WTC11 (cell line): ENCODE measurements at regions not wholly inside any gene's neighbourhood (a gene's known extent, or its start where the extent isn't known, plus 50 kb on each side); places are given as distances from the start of the nearest gene placed in this dataset.

Source experiments
- ATAC-seq: fragments of 200-7000 bp; cut with Tn5 transposase; 2 replicates; pipeline ENCODE4 v1.10.0; 2021; ENCODE audit warnings: mild to moderate bottlenecking, moderate library complexity
- CTCF ChIA-PET: fragments of 300-600 bp; sonication (Branson Sonifier 250); formaldehyde crosslinking; loops from one replicate; lab custom pipeline; 2021; ENCODE audit warnings: antibody characterized with exemption; lab: Charles Lee
- POLR2A ChIA-PET: fragments of 350-600 bp; sonication (Branson Sonifier 250); formaldehyde crosslinking; loops from one replicate; lab custom pipeline; 2021; ENCODE audit warnings: antibody characterized with exemption; lab: Charles Lee
- DNase-seq: peaks from one replicate; pipeline ENCODE4 v3.0.0; 2021; ENCODE audit warnings: low spot score
- H3K27ac Mint-ChIP-seq: 2 replicates; pipeline ENCODE4 v1.8.0; 2021; ENCODE audit warnings: mixed read lengths
- H3K27me3 Mint-ChIP-seq: 2 replicates; pipeline ENCODE4 v1.8.0; 2021; ENCODE audit warnings: low read depth, mild to moderate bottlenecking, moderate library complexity, mixed read lengths
- H3K36me3 Mint-ChIP-seq: 2 replicates; pipeline ENCODE4 v1.8.0; 2021; ENCODE audit warnings: mixed read lengths
- H3K4me1 Mint-ChIP-seq: 2 replicates; pipeline ENCODE4 v1.8.0; 2022; ENCODE audit warnings: mixed read lengths
- H3K4me3 Mint-ChIP-seq: 2 replicates; pipeline ENCODE4 v1.8.0; 2021; ENCODE audit warnings: mild to moderate bottlenecking, moderate library complexity, mixed read lengths
- H3K9me3 Mint-ChIP-seq: 2 replicates; pipeline ENCODE4 v1.8.0; 2021; ENCODE audit warnings: mixed read lengths
- ATF1 ChIP-seq: sonication (generic); formaldehyde crosslinking; IDR thresholded peaks from 2 replicates; pipeline ENCODE4 v1.8.1; 2023; ENCODE audit warnings: mild to moderate bottlenecking, moderate library complexity, missing genetic modification reagents
- ATF2 ChIP-seq: sonication (generic); formaldehyde crosslinking; IDR thresholded peaks from 2 replicates; pipeline ENCODE4 v1.8.1; 2022; ENCODE audit warnings: low read depth, missing genetic modification reagents, borderline replicate concordance
- CTCF ChIP-seq: fragments of 200-600 bp; IDR thresholded peaks from 2 replicates; pipeline ENCODE4 v1.8.0; 2022; ENCODE audit warnings: antibody characterized with exemption
- FOXK1 ChIP-seq: sonication (generic); formaldehyde crosslinking; IDR thresholded peaks from 2 replicates; pipeline ENCODE4 v1.8.0; 2022; ENCODE audit warnings: mild to moderate bottlenecking, moderate library complexity, missing genetic modification reagents
- FOXP4 ChIP-seq: sonication (generic); formaldehyde crosslinking; IDR thresholded peaks from 2 replicates; pipeline ENCODE4 v1.8.0; 2022; ENCODE audit warnings: mild to moderate bottlenecking, missing genetic modification reagents
- IRF1 ChIP-seq: sonication (generic); formaldehyde crosslinking; IDR thresholded peaks from 2 replicates; pipeline ENCODE4 v1.8.0; 2023; ENCODE audit warnings: missing genetic modification reagents
- JAZF1 ChIP-seq: fragments of 250-450 bp; sonication (Bioruptor Pico); IDR thresholded peaks from 2 replicates; pipeline ENCODE4 v1.9.0; 2021; ENCODE audit warnings: moderate library complexity, mild to moderate bottlenecking, inconsistent platforms
- MAX ChIP-seq: sonication (generic); formaldehyde crosslinking; IDR thresholded peaks from 2 replicates; pipeline ENCODE4 v1.8.0; 2022; ENCODE audit warnings: mild to moderate bottlenecking, missing genetic modification reagents
- MXD4 ChIP-seq: fragments of 250-450 bp; sonication (Bioruptor Pico); IDR thresholded peaks from 2 replicates; pipeline ENCODE4 v1.8.0; 2021; ENCODE audit warnings: mild to moderate bottlenecking, moderate library complexity, borderline replicate concordance
- MYBL2 ChIP-seq: sonication (generic); formaldehyde crosslinking; IDR thresholded peaks from 2 replicates; pipeline ENCODE4 v1.8.1; 2023; ENCODE audit warnings: mild to moderate bottlenecking, moderate library complexity, missing genetic modification reagents
- NFE2L1 ChIP-seq: sonication (generic); formaldehyde crosslinking; IDR thresholded peaks from 2 replicates; pipeline ENCODE4 v1.8.1; 2023; ENCODE audit warnings: missing genetic modification reagents
- NFYB ChIP-seq: sonication (generic); formaldehyde crosslinking; conservative IDR thresholded peaks from 2 replicates; pipeline ENCODE4 v1.8.0; 2022; ENCODE audit warnings: low read depth, missing genetic modification reagents
- NR3C1 ChIP-seq: sonication (generic); formaldehyde crosslinking; conservative IDR thresholded peaks from 2 replicates; pipeline ENCODE4 v1.8.1; 2023; ENCODE audit warnings: low read depth, mild to moderate bottlenecking, missing genetic modification reagents
- RORB ChIP-seq: fragments of 250-450 bp; sonication (Bioruptor Pico); IDR thresholded peaks from 2 replicates; pipeline ENCODE4 v1.9.0; 2021; ENCODE audit warnings: mild to moderate bottlenecking
- TCF7 ChIP-seq: sonication (generic); formaldehyde crosslinking; IDR thresholded peaks from 2 replicates; pipeline ENCODE4 v1.8.0; 2022; ENCODE audit warnings: mild to moderate bottlenecking, low read depth, missing genetic modification reagents, moderate library complexity
- TP53 ChIP-seq: sonication (generic); formaldehyde crosslinking; IDR thresholded peaks from 2 replicates; pipeline ENCODE4 v1.8.1; 2023; ENCODE audit warnings: mild to moderate bottlenecking, missing genetic modification reagents
- ZBTB21 ChIP-seq: sonication (generic); formaldehyde crosslinking; IDR thresholded peaks from 2 replicates; pipeline ENCODE4 v1.8.1; 2023; ENCODE audit warnings: mild to moderate bottlenecking, missing genetic modification reagents, borderline replicate concordance
- ZBTB43 ChIP-seq: sonication (generic); formaldehyde crosslinking; IDR thresholded peaks from 2 replicates; pipeline ENCODE4 v1.8.1; 2023; ENCODE audit warnings: mild to moderate bottlenecking, missing genetic modification reagents
- ZNF219 ChIP-seq: sonication (generic); formaldehyde crosslinking; IDR thresholded peaks from 2 replicates; pipeline ENCODE4 v1.8.0; 2023; ENCODE audit warnings: missing genetic modification reagents, mild to moderate bottlenecking, borderline replicate concordance
- ZNF263 ChIP-seq: sonication (generic); formaldehyde crosslinking; IDR thresholded peaks from 2 replicates; pipeline ENCODE4 v1.8.1; 2022; ENCODE audit warnings: low read depth, mild to moderate bottlenecking, moderate library complexity, missing genetic modification reagents
- ZNF416 ChIP-seq: fragments of 250-450 bp; sonication (Bioruptor Pico); IDR thresholded peaks from 2 replicates; pipeline ENCODE4 v1.9.0; 2021; ENCODE audit warnings: mild to moderate bottlenecking, inconsistent platforms
- ZNF425 ChIP-seq: fragments of 250-450 bp; sonication (Bioruptor Pico); conservative IDR thresholded peaks from 2 replicates; pipeline ENCODE4 v1.9.0; 2021; ENCODE audit warnings: mild to moderate bottlenecking
- ZNF671 ChIP-seq: fragments of 250-450 bp; sonication (Bioruptor Pico); IDR thresholded peaks from 2 replicates; pipeline ENCODE4 v1.8.0; 2021; ENCODE audit warnings: mild to moderate bottlenecking
- ZSCAN18 ChIP-seq: fragments of 250-450 bp; sonication (Bioruptor Pico); IDR thresholded peaks from 2 replicates; pipeline ENCODE4 v2.1.2; 2022; ENCODE audit warnings: mild to moderate bottlenecking, moderate library complexity

- TF ChIP-seq ZSCAN18 = no peak
- TF ChIP-seq ZNF219 (CRISPR knock-in tag) = no peak
- no peak for TF ChIP-seq ATF2 (CRISPR knock-in tag)
- no peak for TF ChIP-seq RORB (CRISPR knock-in tag)
- TF ChIP-seq FOXK1 (CRISPR knock-in tag) = no peak
- no peak for TF ChIP-seq IRF1
- no peak for TF ChIP-seq NFYB (CRISPR knock-in tag)
- no peak for TF ChIP-seq ZNF416 (CRISPR knock-in tag)
- TF ChIP-seq NR3C1 (CRISPR knock-in tag) = no peak
- no peak for TF ChIP-seq TCF7 (CRISPR knock-in tag)
- TF ChIP-seq ZBTB21 (CRISPR knock-in tag) = no peak
- TF ChIP-seq, all 79 proteins: peak for 0
These were observed 394.4 kb downstream of the NYAP2 start (continued) for GRCh38 chr2:225793736-225794550.

- H3K36me3 Mint-ChIP-seq = no peaks in the 10 kb centered on the region
- DNase-seq (no peak), ATAC-seq (no peak)
- POLR2A ChIA-PET = no interaction called here
- H3K4me1 Mint-ChIP-seq = no peaks in the 10 kb centered on the region
- CTCF ChIA-PET = no interaction called here
- no peaks in the 10 kb centered on the region for H3K9me3 Mint-ChIP-seq
- H3K27me3 Mint-ChIP-seq = no peaks in the 10 kb centered on the region
- TF ChIP-seq ZBTB43 (CRISPR knock-in tag) = no peak
- TF ChIP-seq ZBTB21 (CRISPR knock-in tag) = no peak
- no peak for TF ChIP-seq CTCF
- no peak for TF ChIP-seq FOXK1 (CRISPR knock-in tag)
- no peak for TF ChIP-seq MXD4
- no peak for TF ChIP-seq MYBL2 (CRISPR knock-in tag)
- no peak for TF ChIP-seq JAZF1
- no peak for TF ChIP-seq ATF1 (CRISPR knock-in tag)
- TF ChIP-seq TP53 (CRISPR knock-in tag) = no peak
- TF ChIP-seq ZNF671 (CRISPR knock-in tag) = no peak
- TF ChIP-seq ZNF219 (CRISPR knock-in tag) = no peak
- no peak for TF ChIP-seq ZNF425 (CRISPR knock-in tag)
- TF ChIP-seq NFE2L1 = no peak
- TF ChIP-seq FOXP4 = no peak
- no peak for TF ChIP-seq ZNF263 (CRISPR knock-in tag)
- TF ChIP-seq MAX = no peak
- no peak overlapping the region for H3K4me3 Mint-ChIP-seq
- H3K27ac Mint-ChIP-seq = no peak overlapping the region
These were observed 389.1 kb downstream of the NYAP2 start for GRCh38 chr2:225788571-225789094.
